ENCODE measurements at regions not wholly inside any gene's neighbourhood (a gene's known extent, or its start where the extent isn't known, plus 50 kb on each side); places are given as distances from the start of the nearest gene placed in this dataset.

GRCh38 chr20:22411627-22412450 is 172.5 kb downstream of the FOXA2 start (continued):
- peak; percentile 76 for TF ChIP-seq ZFX (CRISPR knock-in tag; IDR thresholded peaks at IDR 0.05; ENCODE audit: low read depth)
- TF ChIP-seq IKZF1 (IDR thresholded peaks at IDR 0.05) = no peak
- no peak for TF ChIP-seq RBM22 (optimal IDR thresholded peaks at IDR 0.05; ENCODE audit: low read length)
- no peak for TF ChIP-seq MTA3 (CRISPR knock-in tag; IDR thresholded peaks at IDR 0.05)
- no peak for TF ChIP-seq NR2F2 (IDR thresholded peaks at IDR 0.05; ENCODE audit: borderline replicate concordance, low read depth)
- no peak for TF ChIP-seq MLLT10 (CRISPR knock-in tag; IDR thresholded peaks at IDR 0.05)
- TF ChIP-seq MED8 (CRISPR knock-in tag; IDR thresholded peaks at IDR 0.05; ENCODE audit: insufficient replicate concordance) = no peak
- TF ChIP-seq STAG1 (CRISPR knock-in tag; IDR thresholded peaks at IDR 0.05) = no peak; the same call in 1 of the 2 replicates
- peak; percentile 98 for TF ChIP-seq NFE2 (CRISPR knock-in tag; IDR thresholded peaks at IDR 0.05)
- TF ChIP-seq KDM3A (CRISPR knock-in tag; IDR thresholded peaks at IDR 0.05; ENCODE audit: low read depth) = 0 out of 2 replicates have a peak, but pooled peaks have one; percentile 30
- TF ChIP-seq NFATC3 (CRISPR knock-in tag; IDR thresholded peaks at IDR 0.05) = no peak
- TF ChIP-seq PCBP2 (optimal IDR thresholded peaks at IDR 0.05; ENCODE audit: low read depth, low read length, poor library complexity, severe bottlenecking) = no peak
- TF ChIP-seq ZBTB7B (CRISPR knock-in tag; IDR thresholded peaks at IDR 0.05) = peak; percentile 67
- no peak; the same call in 1 of the 2 replicates for TF ChIP-seq SALL2 (CRISPR knock-in tag; IDR thresholded peaks at IDR 0.05)
- no peak for TF ChIP-seq ZNF160 (CRISPR knock-in tag; IDR thresholded peaks at IDR 0.05)
- TF ChIP-seq ASH2L (IDR thresholded peaks at IDR 0.05; ENCODE audit: insufficient read length, low read depth, low read length) = peak; percentile 95
- peak; percentile 58; the same call in 1 of the 2 replicates for TF ChIP-seq GABPB1 (CRISPR knock-in tag; IDR thresholded peaks at IDR 0.05)
- 0 out of 2 replicates have a peak, but pooled peaks have one; percentile 19 for TF ChIP-seq ZMYM2 (CRISPR knock-in tag; IDR thresholded peaks at IDR 0.05)
- peak; percentile 77 for TF ChIP-seq POLR2AphosphoS5 (IDR thresholded peaks at IDR 0.05; ENCODE audit: low read depth, low read length)
- no peak for TF ChIP-seq IRF1 (CRISPR knock-in tag; IDR thresholded peaks at IDR 0.05; ENCODE audit: low read depth)
- peak; percentile 57; the same call in 1 of the 2 replicates for TF ChIP-seq DDIT3 (CRISPR knock-in tag; IDR thresholded peaks at IDR 0.05)
- TF ChIP-seq TEF (CRISPR knock-in tag; IDR thresholded peaks at IDR 0.05) = no peak
- peak; percentile 73; the same call in 1 of the 2 replicates for TF ChIP-seq MEIS1 (CRISPR knock-in tag; IDR thresholded peaks at IDR 0.05; ENCODE audit: borderline replicate concordance)
- TF ChIP-seq, protein P1, sequence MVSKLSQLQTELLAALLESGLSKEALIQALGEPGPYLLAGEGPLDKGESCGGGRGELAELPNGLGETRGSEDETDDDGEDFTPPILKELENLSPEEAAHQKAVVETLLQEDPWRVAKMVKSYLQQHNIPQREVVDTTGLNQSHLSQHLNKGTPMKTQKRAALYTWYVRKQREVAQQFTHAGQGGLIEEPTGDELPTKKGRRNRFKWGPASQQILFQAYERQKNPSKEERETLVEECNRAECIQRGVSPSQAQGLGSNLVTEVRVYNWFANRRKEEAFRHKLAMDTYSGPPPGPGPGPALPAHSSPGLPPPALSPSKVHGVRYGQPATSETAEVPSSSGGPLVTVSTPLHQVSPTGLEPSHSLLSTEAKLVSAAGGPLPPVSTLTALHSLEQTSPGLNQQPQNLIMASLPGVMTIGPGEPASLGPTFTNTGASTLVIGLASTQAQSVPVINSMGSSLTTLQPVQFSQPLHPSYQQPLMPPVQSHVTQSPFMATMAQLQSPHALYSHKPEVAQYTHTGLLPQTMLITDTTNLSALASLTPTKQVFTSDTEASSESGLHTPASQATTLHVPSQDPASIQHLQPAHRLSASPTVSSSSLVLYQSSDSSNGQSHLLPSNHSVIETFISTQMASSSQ (IDR thresholded peaks at IDR 0.05; ENCODE audit: low read depth) = peak; percentile 96
- TF ChIP-seq, protein P1 (CRISPR knock-in tag; IDR thresholded peaks at IDR 0.05; ENCODE audit: borderline replicate concordance) = peak; percentile 97
- TF ChIP-seq POLR2AphosphoS2 (IDR thresholded peaks at IDR 0.05; ENCODE audit: low read depth, low read length) = no peak

Data from HepG2 (cell line).